ENCODE measurements at regions not wholly inside any gene's neighbourhood (a gene's known extent, or its start where the extent isn't known, plus 50 kb on each side); places are given as distances from the start of the nearest gene placed in this dataset.
"Not testable (repeated sequence)": the region's sequence is repeated elsewhere in the genome, so short reads cannot be mapped to it uniquely, and the experiment has no call there.

DNA sequence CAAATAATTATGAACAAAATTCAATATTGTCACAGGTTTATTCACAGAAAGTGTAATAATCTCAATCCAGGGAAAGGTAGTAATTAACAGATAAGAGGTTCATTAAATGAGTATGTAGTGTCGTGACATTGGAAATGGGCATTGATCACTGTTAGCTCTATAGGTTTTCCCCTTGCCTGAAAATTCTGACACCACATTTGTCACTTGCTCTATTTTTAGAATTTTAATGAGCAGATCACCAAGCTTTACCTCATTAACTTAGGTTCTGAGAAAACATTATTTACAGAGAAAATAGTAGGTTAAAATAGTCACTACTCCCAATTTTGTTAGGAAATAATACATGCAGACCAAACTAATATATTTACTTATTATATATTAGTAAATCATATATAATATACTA is 344.0 kb downstream of the DSC3 start:
- no peak for DNase-seq (ENCODE audit: low spot score)

DNA sequence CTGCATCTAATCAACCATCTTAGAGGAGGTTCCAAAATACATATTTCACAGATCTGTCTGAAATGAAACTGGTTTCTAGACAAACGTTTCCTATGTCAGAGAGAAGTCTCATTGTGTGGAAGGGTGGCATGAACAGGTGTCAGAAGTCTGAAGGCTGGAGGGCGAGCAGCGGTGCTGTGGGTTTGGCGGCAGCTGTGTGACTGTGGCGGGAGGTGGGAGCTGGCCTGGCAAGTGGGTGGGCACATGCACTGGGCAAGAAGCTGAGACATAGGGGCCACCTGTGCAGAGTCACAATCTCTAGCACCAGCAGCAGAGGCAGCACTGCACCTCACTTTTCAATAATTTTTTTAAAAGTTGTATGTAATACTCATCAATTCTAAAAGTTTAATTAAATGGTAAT is 346.3 kb downstream of the DSC3 start:
- DNase-seq (ENCODE audit: low spot score), result no peak

- DNase-seq (ENCODE audit: low spot score), result no peak
Observed at GRCh38 chr18:30694773-30695172, 347.8 kb downstream of the DSC3 start.

DNA sequence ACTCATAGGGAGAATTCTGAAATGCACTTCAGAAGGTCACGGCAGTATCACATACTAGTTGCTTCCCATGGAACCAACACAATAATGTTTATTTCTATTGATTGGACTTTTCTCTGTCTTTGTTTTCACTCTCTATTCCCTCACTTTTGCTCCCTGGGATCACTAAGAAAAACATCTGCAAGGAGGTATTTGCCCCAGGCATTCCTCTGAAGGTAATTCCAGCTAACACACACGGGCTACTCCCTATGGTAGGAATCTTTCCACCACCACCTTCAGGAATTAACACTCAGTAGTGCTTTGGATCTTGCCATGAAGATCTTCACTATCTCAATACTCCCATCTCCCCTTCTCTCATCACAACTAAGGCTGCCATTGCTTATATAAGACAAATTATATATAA is 353.3 kb downstream of the DSC3 start:
- DNase-seq (ENCODE audit: low spot score), result no peak

- DNase-seq (ENCODE audit: low spot score), result no peak
Observed at GRCh38 chr18:30687501-30687900, 355.0 kb downstream of the DSC3 start.

DNA sequence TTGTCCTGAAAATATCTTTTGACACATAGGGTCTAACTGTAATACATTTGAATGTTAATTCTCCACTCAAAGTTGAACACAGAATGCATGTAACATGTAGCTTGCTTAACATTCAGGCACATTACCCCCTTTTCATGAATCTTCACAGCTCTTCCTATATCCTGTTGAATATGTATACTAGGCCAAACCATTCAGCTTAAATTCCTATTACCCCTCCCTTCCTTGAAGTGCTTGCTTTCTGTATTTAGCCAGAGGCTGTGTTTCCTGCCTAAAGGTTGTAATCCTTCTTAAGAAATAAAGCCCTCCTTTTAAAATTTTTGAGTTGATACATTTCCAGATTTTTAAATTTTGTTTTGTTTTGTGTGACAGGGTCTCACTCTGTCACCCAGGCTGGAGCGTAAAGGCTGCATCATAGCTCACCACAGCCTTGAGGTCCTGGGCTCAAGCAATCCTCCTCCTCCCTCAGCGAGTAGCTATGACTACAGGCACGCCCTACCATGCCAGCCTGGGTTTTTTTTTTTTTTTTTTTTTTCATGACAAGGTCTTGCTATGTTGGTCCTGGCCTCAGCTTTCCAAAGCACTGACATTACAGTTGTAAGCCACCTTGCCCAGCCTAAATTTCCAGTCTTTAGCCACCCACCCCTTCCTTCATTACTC is 357.6 kb downstream of the DSC3 start:
- no peak for DNase-seq (ENCODE audit: low spot score)

- no peak for DNase-seq (ENCODE audit: low spot score)
Observed at GRCh38 chr18:30683836-30684235, 358.7 kb downstream of the DSC3 start.

- DNase-seq (ENCODE audit: low spot score), result no peak
Observed at GRCh38 chr18:30682672-30683071, 359.9 kb downstream of the DSC3 start.

- no peak for DNase-seq (ENCODE audit: low spot score)
Observed at GRCh38 chr18:30679285-30679930, 363.1 kb downstream of the DSC3 start.

DNA sequence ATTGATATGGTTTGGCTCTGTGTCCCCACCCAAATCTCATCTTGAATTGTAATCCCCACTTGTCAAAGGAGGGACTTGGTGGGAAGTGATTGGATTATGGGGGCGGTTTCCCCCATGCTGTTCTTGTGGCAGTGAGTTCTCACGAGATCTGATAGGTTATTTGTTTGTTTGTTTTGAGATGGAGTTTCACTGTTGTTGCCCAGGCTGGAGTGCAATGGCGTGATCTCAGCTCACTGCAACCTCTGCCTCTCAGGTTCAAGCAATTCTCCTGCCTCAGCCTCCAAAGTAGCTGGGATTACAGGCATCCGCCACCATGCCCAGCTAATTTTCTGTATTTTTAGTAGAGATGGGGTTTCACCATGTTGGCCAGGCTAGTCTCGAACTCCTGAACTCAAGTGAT is 364.7 kb downstream of the DSC3 start:
- not testable (repeated sequence) for DNase-seq (ENCODE audit: low spot score)

DNA sequence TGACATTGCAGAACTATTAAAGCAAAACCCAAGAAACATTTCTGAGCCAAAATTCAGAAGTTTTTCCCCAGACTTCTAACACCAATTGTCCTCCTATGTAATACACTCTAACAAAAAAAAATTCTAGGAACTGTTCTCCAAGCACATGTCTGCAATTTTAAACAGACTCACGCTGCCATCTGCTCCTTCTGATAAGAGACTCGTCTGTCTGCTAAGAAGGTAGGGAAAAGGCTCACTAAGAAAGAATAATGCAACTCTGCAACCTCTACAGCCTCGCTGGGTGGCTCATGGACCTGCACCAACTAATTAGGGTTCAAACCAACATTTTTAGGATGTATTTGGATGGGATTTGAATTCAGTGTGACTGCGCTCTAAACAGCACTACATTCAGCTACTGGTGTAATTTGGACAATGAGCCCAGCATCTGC is 366.5 kb downstream of the DSC3 start:
- DNase-seq (ENCODE audit: low spot score), result no peak

DNA sequence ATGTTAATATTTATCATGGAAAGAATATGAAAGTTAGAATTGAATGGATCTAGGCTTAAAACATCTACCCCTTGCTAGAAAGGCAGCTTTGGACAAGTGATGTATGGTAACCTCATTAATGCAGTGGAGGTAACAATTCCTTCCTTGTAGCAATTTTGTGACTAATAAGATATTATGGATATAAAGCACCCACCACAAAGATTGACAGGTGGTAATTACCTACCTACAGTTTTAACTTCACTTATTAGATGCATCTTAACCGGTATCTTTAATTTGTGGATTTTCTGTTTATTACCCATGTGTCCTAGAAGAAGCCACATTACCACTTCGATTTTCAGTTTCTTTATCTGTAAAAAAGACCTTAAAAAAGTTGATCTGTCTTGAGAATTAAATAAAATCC is 367.0 kb downstream of the DSC3 start:
- no peak for DNase-seq (ENCODE audit: low spot score)

DNA sequence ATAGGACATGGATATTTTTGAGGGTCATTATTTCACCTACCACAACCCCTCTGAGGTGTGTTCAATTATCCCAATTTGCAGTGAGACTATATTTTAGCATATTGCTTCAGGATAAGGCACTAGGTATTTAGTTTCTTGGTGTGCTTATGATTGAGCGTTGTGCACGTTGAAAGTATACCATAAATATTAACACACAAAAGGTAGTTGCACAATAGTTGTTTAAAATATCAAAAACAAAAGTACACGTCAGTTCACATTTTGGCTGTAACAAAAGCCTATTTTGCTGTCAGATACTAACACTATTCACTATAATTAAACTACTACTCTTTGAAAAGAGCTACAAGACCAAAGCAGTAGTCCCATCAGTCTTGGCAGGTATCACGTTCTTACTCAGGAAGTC is 367.5 kb downstream of the DSC3 start:
- no peak for DNase-seq (ENCODE audit: low spot score)

DNA sequence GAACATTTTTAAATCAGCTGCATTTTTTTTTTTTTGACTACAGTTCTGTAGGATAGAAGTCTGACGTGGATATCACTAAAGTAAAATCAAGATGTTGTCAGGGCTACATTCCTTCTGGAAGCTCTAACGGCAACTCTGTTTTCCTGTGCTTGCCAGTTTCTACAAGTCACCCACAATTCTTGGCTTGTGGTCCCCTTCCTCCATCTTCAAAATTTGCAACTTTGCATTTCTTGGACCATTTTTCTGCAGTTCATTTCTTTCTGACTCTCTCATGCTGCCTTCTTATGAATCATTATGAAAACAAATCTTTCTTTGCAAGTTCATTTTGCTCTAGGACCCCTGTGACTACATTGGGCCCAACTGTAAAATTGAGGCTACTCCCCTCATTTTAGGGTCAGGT is 367.9 kb downstream of the DSC3 start:
- DNase-seq (ENCODE audit: low spot score), result no peak

DNA sequence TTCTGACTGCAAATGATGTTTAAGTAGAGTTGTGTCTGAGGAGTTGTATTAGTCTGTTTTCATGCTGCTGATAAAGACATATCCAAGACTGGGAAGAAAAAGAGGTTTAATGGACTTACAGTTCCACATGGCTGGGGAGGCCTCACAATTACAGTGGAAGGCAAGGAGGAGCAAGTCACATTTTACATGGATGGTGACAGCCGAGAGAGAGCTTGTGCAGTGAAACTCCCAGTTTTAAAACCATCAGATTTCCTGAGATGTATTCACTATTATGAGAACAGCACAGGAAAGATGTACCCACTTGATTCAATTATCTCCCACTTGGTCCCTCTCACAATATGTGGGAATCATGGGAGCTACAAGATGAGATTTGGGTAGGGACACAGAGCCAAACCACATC is 370.1 kb downstream of the DSC3 start:
- not testable (repeated sequence) for DNase-seq (ENCODE audit: low spot score)

DNA sequence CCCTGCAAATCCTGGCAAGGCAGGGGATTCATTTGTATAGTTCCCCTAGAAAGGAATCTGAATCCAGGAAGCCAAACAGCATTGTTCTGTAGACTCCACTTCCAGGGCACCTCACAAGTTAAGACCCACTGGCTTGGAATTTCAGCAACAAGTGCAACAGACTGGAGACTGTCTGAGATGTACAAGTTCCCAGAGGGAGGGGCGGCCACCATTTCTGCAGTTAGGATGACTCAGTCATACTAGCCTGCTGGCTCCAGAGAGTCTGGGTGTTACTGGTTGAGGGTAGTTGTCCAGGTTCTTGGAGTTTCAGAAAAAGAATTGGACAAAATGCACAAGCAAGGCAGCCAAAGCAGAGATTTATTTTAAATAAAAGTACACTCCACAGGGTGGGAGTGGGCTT is 384.2 kb downstream of the DSC3 start:
- no peak for DNase-seq (ENCODE audit: low spot score)

GRCh38 chr18:30652387-30652786 is 390.2 kb downstream of the DSC3 start:
- no peak for DNase-seq (ENCODE audit: low spot score)

DNA sequence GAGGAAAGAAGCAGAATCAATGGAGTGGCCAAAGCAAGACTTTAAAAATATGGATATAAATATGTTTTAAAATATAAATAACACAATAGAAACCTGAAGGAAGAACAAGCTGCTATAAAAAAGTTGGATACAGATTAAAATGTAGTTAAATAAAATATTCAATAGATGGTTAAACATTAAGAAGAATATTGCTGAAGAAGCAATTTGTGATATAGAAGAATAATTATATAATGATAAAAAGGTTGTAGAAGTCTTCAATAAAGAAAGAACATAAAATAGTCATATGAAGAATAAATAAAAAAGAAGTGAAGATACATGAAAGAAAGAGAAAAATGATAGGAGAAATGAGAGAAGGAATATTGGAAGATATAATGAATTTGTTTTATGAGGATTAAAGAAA is 392.0 kb downstream of the DSC3 start:
- DNase-seq (ENCODE audit: low spot score), result no peak

- DNase-seq (ENCODE audit: low spot score), result no peak
Observed at GRCh38 chr18:30644158-30644557, 398.4 kb downstream of the DSC3 start.

GRCh38 chr18:30639361-30639760 is 403.2 kb downstream of the DSC3 start:
- DNase-seq (ENCODE audit: low spot score), result no peak

DNA sequence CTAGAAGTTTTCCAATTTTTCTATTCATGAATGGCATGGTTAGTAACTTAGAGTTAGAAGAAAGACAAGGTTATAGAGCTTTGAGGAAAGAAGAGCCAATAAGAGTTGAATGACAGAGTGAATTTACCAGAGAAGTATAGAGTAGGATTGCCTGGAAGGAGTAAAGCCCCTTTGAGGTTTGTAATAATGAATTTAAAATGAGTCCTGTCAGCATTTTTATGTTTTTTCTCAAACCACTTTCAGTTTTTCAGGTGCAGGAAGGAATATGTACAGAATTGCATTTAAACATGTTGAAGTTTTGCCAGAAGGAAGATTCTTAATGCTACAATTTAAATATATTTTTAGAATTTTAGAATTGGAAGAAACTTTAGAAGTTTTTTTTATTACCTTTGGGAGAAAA is 408.3 kb downstream of the DSC3 start:
- no peak for DNase-seq (ENCODE audit: low spot score)

GRCh38 chr18:30632071-30632698 is 410.4 kb downstream of the DSC3 start:
- DNase-seq (ENCODE audit: low spot score), result no peak

GRCh38 chr18:30625961-30626360 is 416.6 kb downstream of the DSC3 start:
- DNase-seq (ENCODE audit: low spot score), result no peak
